BLaER1 treated with 17β-estradiol and CSF1 and Interleukin-3, amounts not matched to agents 10 nM and 100 nM (cell line): ENCODE measurements at regions not wholly inside any gene's neighbourhood (a gene's known extent, or its start where the extent isn't known, plus 50 kb on each side); places are given as distances from the start of the nearest gene placed in this dataset.

Source experiments
- H3K27ac ChIP-seq, 11 experiments: shearing (Covaris generic); formaldehyde crosslinking; 2 replicates each; pipeline ENCODE4 v1.8.1; 2022
- H3K27me3 ChIP-seq, 11 experiments: shearing (Covaris generic); formaldehyde crosslinking; 2 replicates each; pipeline ENCODE4 v1.8.1; 2022
- H3K36me3 ChIP-seq, 11 experiments: shearing (Covaris generic); formaldehyde crosslinking; 2 replicates each; pipeline ENCODE4 v1.8.1; 2022
- H3K4me1 ChIP-seq, 10 experiments: shearing (Covaris generic); formaldehyde crosslinking; 2 replicates each; pipeline ENCODE4 v1.8.1; 2022
- H3K4me2 ChIP-seq, 11 experiments: shearing (Covaris generic); formaldehyde crosslinking; 2 replicates each; pipeline ENCODE4 v1.8.1; 2022
- H3K4me3 ChIP-seq, 10 experiments: shearing (Covaris generic); formaldehyde crosslinking; 2 replicates each; pipeline ENCODE4 v1.8.1; 2022
- H3K9ac ChIP-seq, 11 experiments: shearing (Covaris generic); formaldehyde crosslinking; 2 replicates each; pipeline ENCODE4 v1.8.1; 2022
- H3K9me3 ChIP-seq, 11 experiments: shearing (Covaris generic); formaldehyde crosslinking; replicated peaks in 1 of 11; 2 replicates each; pipeline ENCODE4 v1.8.1; 2022
- H4K20me1 ChIP-seq, 11 experiments: shearing (Covaris generic); formaldehyde crosslinking; 2 replicates each; pipeline ENCODE4 v1.8.1; 2022
- Cebpa-rat ChIP-seq, 11 experiments: shearing (Covaris generic); IDR thresholded peaks; 2 replicates each; pipeline ENCODE4 v1.8.1; 2022

DNA sequence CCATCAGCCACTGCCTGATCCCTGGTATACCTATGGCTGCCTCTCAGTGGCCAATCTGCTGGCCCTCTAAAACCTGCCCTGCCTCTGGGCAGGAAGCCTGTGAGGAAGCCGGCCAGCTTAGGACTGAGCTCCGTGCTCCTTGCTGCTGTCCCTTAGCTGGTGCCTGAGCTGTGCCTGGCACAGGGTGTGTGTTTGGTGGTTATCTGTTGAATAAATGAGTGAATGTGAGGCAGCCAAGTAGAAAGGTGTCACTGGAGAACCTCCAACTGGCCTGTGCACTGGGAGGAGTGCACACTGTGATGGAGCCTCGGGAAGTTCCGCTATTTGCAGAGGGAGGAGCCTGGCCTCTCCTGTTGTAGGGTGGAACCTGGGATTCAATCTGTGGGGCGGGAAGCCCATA is 63.4 kb upstream of the STUM start:
- no peak overlapping the region for H3K9ac ChIP-seq
- no peak for TF ChIP-seq Cebpa-rat (IDR thresholded peaks at IDR 0.05)
- H4K20me1 ChIP-seq = no peaks in the 10 kb centered on the region
- H3K9me3 ChIP-seq = no peaks in the 10 kb centered on the region
- no peak overlapping the region for H3K4me3 ChIP-seq
- H3K36me3 ChIP-seq = no peaks in the 10 kb centered on the region
- peaks cover 0 to 7% (median 0%) of the 10 kb centered on the region in 10 experiments; a peak in 5 of 20 replicates for H3K4me1 ChIP-seq
- H3K27ac ChIP-seq = no peak overlapping the region
- H3K27me3 ChIP-seq = no peaks in the 10 kb centered on the region
- no peak overlapping the region for H3K4me2 ChIP-seq

- Histone ChIP-seq H3K36me3 (no peaks in the 10 kb centered on the region), H3K27me3 (no peaks in the 10 kb centered on the region), H3K4me1 (peaks cover 0 to 14% (median 8%) of the 10 kb centered on the region in 10 experiments; a peak in 11 of 20 replicates), H3K9me3 (no peaks in the 10 kb centered on the region), H3K4me3 (no peak overlapping the region), H3K27ac (no peak overlapping the region), H3K9ac (no peak overlapping the region), H3K4me2 (no peak overlapping the region), H4K20me1 (no peaks in the 10 kb centered on the region)
- TF ChIP-seq Cebpa-rat (IDR thresholded peaks at IDR 0.05) = no peak
These were observed 62.4 kb upstream of the STUM start for GRCh38 chr1:226486161-226486560.

DNA sequence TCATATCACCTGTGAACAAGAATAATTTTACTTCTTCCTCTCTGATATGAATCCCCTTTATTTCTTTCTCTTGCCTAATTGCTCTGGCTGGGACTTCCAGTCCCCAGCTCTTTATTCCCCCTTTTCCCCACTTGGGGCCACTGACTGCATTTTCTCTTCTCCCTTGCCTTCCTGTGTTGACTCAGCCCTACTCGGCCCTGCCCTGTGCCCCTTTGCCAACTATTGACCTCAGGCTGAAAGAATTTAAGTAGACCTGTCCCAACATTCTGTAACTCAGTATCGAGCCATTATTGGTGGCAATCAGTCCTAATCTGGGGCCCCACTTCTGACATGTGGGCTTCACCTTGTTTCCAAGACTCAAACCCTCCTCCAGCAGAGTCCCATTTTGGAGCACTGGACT is 60.6 kb upstream of the STUM start:
- TF ChIP-seq Cebpa-rat (IDR thresholded peaks at IDR 0.05) = no peak
- H3K9me3 ChIP-seq = no peaks in the 10 kb centered on the region
- no peaks in the 10 kb centered on the region for H3K36me3 ChIP-seq
- peaks cover 0 to 21% (median 13%) of the 10 kb centered on the region in 10 experiments; a peak in 12 of 20 replicates for H3K4me1 ChIP-seq
- H3K27me3 ChIP-seq = no peaks in the 10 kb centered on the region
- H3K27ac ChIP-seq = no peak overlapping the region
- no peak overlapping the region for H3K4me3 ChIP-seq
- no peaks in the 10 kb centered on the region for H4K20me1 ChIP-seq
- H3K9ac ChIP-seq = no peak overlapping the region
- no peak overlapping the region for H3K4me2 ChIP-seq

GRCh38 chr1:226489718-226490425 is 58.7 kb upstream of the STUM start:
- Histone ChIP-seq H3K9ac (no peak overlapping the region), H3K4me3 (no peak overlapping the region), H3K36me3 (no peaks in the 10 kb centered on the region), H3K9me3 (no peaks in the 10 kb centered on the region), H3K27me3 (no peaks in the 10 kb centered on the region), H4K20me1 (no peaks in the 10 kb centered on the region), H3K4me1 (peaks cover 0 to 21% (median 13%) of the 10 kb centered on the region in 10 experiments; a peak in 12 of 20 replicates), H3K27ac (no peak overlapping the region), H3K4me2 (peak overlapping the region in 5 of 11 experiments; percentile 4 to 16 (median 12); a peak in 2 of 22 replicates)
- TF ChIP-seq Cebpa-rat (IDR thresholded peaks at IDR 0.05) = no peak

- TF ChIP-seq Cebpa-rat (IDR thresholded peaks at IDR 0.05) = no peak
- H3K9ac ChIP-seq = no peak overlapping the region
- H3K4me3 ChIP-seq = no peak overlapping the region
- H3K27me3 ChIP-seq = no peaks in the 10 kb centered on the region
- no peaks in the 10 kb centered on the region for H4K20me1 ChIP-seq
- no peak overlapping the region for H3K27ac ChIP-seq
- peak overlapping the region in 4 of 11 experiments; percentile 22 to 61 (median 54); a peak in 4 of 22 replicates for H3K4me2 ChIP-seq
- no peaks in the 10 kb centered on the region for H3K9me3 ChIP-seq
- H3K36me3 ChIP-seq = no peaks in the 10 kb centered on the region
- peaks cover 0 to 21% (median 13%) of the 10 kb centered on the region in 10 experiments; a peak in 12 of 20 replicates for H3K4me1 ChIP-seq
These were observed 58.1 kb upstream of the STUM start for GRCh38 chr1:226490426-226490809.

- Histone ChIP-seq H3K36me3 (no peaks in the 10 kb centered on the region), H3K4me1 (peaks cover 0 to 20% (median 13%) of the 10 kb centered on the region in 10 experiments; a peak in 12 of 20 replicates), H4K20me1 (no peaks in the 10 kb centered on the region), H3K9me3 (no peaks in the 10 kb centered on the region), H3K4me3 (no peak overlapping the region), H3K27ac (no peak overlapping the region), H3K9ac (no peak overlapping the region), H3K4me2 (peak overlapping the region in 7 of 11 experiments; percentile 13 to 61 (median 43); a peak in 11 of 22 replicates), H3K27me3 (no peaks in the 10 kb centered on the region)
- no peak for TF ChIP-seq Cebpa-rat (IDR thresholded peaks at IDR 0.05)
These were observed 57.3 kb upstream of the STUM start for GRCh38 chr1:226491093-226491850.

- H3K27me3 ChIP-seq = no peaks in the 10 kb centered on the region
- no peaks in the 10 kb centered on the region for H3K9me3 ChIP-seq
- peaks cover 0 to 18% (median 13%) of the 10 kb centered on the region in 10 experiments; a peak in 12 of 20 replicates for H3K4me1 ChIP-seq
- H3K27ac ChIP-seq = no peak overlapping the region
- H4K20me1 ChIP-seq = no peaks in the 10 kb centered on the region
- no peaks in the 10 kb centered on the region for H3K36me3 ChIP-seq
- no peak overlapping the region for H3K4me2 ChIP-seq
- no peak overlapping the region for H3K9ac ChIP-seq
- TF ChIP-seq Cebpa-rat (IDR thresholded peaks at IDR 0.05) = no peak
- no peak overlapping the region for H3K4me3 ChIP-seq
These were observed 56.0 kb upstream of the STUM start for GRCh38 chr1:226492426-226493137.

- H3K36me3 ChIP-seq = no peaks in the 10 kb centered on the region
- H3K4me1 ChIP-seq = peaks cover 0 to 18% (median 13%) of the 10 kb centered on the region in 10 experiments; a peak in 12 of 20 replicates
- no peak overlapping the region for H3K4me3 ChIP-seq
- H3K27me3 ChIP-seq = no peaks in the 10 kb centered on the region
- H3K4me2 ChIP-seq = no peak overlapping the region
- H3K9ac ChIP-seq = no peak overlapping the region
- no peak for TF ChIP-seq Cebpa-rat (IDR thresholded peaks at IDR 0.05)
- H3K27ac ChIP-seq = no peak overlapping the region
- H3K9me3 ChIP-seq = no peaks in the 10 kb centered on the region
- H4K20me1 ChIP-seq = no peaks in the 10 kb centered on the region
These were observed 54.4 kb upstream of the STUM start for GRCh38 chr1:226494092-226494609.

DNA sequence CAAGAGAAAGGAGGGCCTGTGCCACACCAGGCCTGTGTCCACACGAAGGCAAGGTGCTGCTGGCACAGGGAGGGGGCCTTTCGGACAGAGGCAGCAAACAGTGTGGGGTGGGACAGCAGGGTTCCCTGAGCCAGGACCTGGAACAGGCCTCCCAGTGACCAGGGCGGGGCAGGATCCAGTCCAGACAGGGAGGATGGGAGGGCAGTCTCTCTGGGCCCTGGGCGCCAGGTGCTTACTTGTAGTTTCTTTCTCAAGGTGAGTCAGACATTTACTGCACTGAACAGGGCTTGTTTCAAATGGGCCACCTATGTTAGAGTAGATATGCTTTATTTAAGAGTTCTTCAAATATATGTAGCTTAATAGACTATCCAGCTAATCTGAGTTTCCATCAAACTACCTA is 52.8 kb upstream of the STUM start:
- H3K9me3 ChIP-seq = peaks cover 0 to 8% (median 0%) of the 10 kb centered on the region in 11 experiments; a peak in 1 of 22 replicates
- no peak overlapping the region for H3K4me2 ChIP-seq
- H3K4me1 ChIP-seq = peaks cover 0 to 11% (median 10%) of the 10 kb centered on the region in 10 experiments; a peak in 12 of 20 replicates
- H3K4me3 ChIP-seq = no peak overlapping the region
- no peak overlapping the region for H3K9ac ChIP-seq
- H3K27me3 ChIP-seq = no peaks in the 10 kb centered on the region
- no peaks in the 10 kb centered on the region for H4K20me1 ChIP-seq
- no peak for TF ChIP-seq Cebpa-rat (IDR thresholded peaks at IDR 0.05)
- no peak overlapping the region for H3K27ac ChIP-seq
- no peaks in the 10 kb centered on the region for H3K36me3 ChIP-seq
